Activated CD8-positive, alpha-beta T cell treated with anti-CD3 and anti-CD28 coated beads for 36 hours (primary cell): ENCODE measurements at regions not wholly inside any gene's neighbourhood (a gene's known extent, or its start where the extent isn't known, plus 50 kb on each side); places are given as distances from the start of the nearest gene placed in this dataset.

Experiments used
- ATAC-seq: fragments of 200-7000 bp; cut with Tn5 transposase; one replicate; pipeline ENCODE4 v1.10.0; 2021; ENCODE audit warnings: mild to moderate bottlenecking, moderate library complexity
- CTCF ChIA-PET: fragments of 350-600 bp; sonication (Branson Sonifier 250); formaldehyde crosslinking; loops from one replicate; lab custom pipeline; 2021; ENCODE audit warnings: antibody characterized with exemption; lab: Charles Lee
- POLR2A ChIA-PET: fragments of 350-600 bp; sonication (Branson Sonifier 250); formaldehyde crosslinking; loops from one replicate; lab custom pipeline; 2021; ENCODE audit warnings: antibody characterized with exemption; lab: Charles Lee
- DNase-seq: peaks from one replicate; pipeline ENCODE4 v3.0.0-alpha.2; 2020
- H3K27ac Mint-ChIP-seq: one replicate; pipeline ENCODE4 v1.8.0; 2021; ENCODE audit warnings: mild to moderate bottlenecking, mixed read lengths
- H3K27me3 Mint-ChIP-seq: one replicate; pipeline ENCODE4 v1.8.0; 2021; ENCODE audit warnings: mixed read lengths
- H3K36me3 Mint-ChIP-seq: one replicate; pipeline ENCODE4 v1.8.0; 2021; ENCODE audit warnings: low read depth, mixed read lengths
- H3K4me1 Mint-ChIP-seq: one replicate; pipeline ENCODE4 v1.8.0; 2021; ENCODE audit warnings: low read depth, mixed read lengths
- H3K4me3 Mint-ChIP-seq: one replicate; pipeline ENCODE4 v1.8.0; 2021; ENCODE audit warnings: mild to moderate bottlenecking, moderate library complexity, mixed read lengths
- H3K9me3 Mint-ChIP-seq: one replicate; pipeline ENCODE4 v1.8.0; 2021; ENCODE audit warnings: mixed read lengths
- CTCF ChIP-seq: fragments of 200-600 bp; IDR thresholded peaks from one replicate; pipeline ENCODE4 v1.8.0; 2022; ENCODE audit warnings: antibody characterized with exemption, mild to moderate bottlenecking
- intact Hi-C: fragments of 100-400 bp; cut with micrococcal nuclease; formaldehyde crosslinking; loops from one replicate; pipeline ENCODE4 v1.10.0; 2022

GRCh38 chr9:80615964-80616363 is 1044.2 kb downstream of the TLE4 start:
- no peak for ATAC-seq
- Mint-ChIP-seq H3K9me3 (no peaks in the 10 kb centered on the region), H3K36me3 (no peaks in the 10 kb centered on the region), H3K4me1 (no peaks in the 10 kb centered on the region), H3K4me3 (no peak overlapping the region), H3K27me3 (no peaks in the 10 kb centered on the region), H3K27ac (no peak overlapping the region)
- POLR2A ChIA-PET, result no interaction called here
- no peak for TF ChIP-seq CTCF
- no peak for DNase-seq
- intact Hi-C loops, result no loop called here
- CTCF ChIA-PET, result no interaction called here

DNA sequence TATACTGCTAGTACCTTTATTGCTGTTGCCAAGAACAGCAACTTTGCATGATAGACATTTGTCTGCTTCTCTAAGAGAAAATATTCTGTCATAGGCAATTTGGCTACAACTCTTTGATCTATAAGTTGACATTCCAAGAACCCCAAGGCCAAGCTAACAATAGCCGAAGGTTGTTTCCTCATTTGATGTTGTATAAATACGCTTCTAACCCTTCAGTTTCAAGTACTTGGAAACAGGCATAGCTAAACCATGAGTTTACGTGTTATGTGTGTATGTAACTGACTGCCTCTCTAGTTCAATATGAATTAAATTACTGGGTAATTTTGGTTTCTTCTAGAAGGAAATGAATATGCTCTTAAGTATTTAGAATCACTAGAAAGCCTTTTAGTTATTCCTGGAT is 1034.0 kb downstream of the TLE4 start:
- intact Hi-C loops, result no loop called here
- DNase-seq (no peak), ATAC-seq (no peak)
- Mint-ChIP-seq H3K36me3 (no peaks in the 10 kb centered on the region), H3K27ac (no peak overlapping the region), H3K4me1 (no peaks in the 10 kb centered on the region), H3K9me3 (peaks cover 3% of the 10 kb centered on the region), H3K27me3 (no peaks in the 10 kb centered on the region), H3K4me3 (no peak overlapping the region)
- CTCF ChIA-PET, result no interaction called here
- TF ChIP-seq CTCF, result no peak
- POLR2A ChIA-PET, result no interaction called here

GRCh38 chr9:80605129-80605528 is 1033.4 kb downstream of the TLE4 start:
- no peak for ATAC-seq
- Mint-ChIP-seq H3K9me3 (peaks cover 4% of the 10 kb centered on the region), H3K36me3 (no peaks in the 10 kb centered on the region), H3K27me3 (no peaks in the 10 kb centered on the region), H3K4me1 (no peaks in the 10 kb centered on the region), H3K4me3 (no peak overlapping the region), H3K27ac (no peak overlapping the region)
- ChIA-PET CTCF (no interaction called here), POLR2A (no interaction called here)
- TF ChIP-seq CTCF, result no peak
- no peak for DNase-seq
- intact Hi-C loops, result no loop called here

DNA sequence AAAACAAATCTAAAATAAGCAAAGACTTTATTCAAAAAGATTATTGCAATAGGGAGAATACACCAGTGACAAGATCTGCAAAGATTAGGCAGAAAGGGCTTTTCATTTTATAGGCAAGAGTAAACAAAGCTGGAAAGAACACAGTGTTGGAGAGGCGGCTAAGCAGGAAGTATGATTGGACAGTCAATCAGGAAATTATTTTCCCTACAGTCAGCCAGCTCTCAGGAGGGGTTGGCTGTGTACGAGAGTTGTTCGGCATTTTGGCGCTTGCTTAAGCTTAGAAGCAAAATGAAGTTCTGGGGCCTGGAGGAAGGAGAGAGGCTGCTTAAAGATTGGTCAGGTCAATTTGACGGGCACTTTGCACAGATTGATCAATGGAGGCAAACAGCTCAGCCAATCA is 1030.5 kb downstream of the TLE4 start:
- POLR2A ChIA-PET, result no interaction called here
- intact Hi-C loops, result no loop called here
- no peak overlapping the region for H3K27ac Mint-ChIP-seq
- DNase-seq (no peak), ATAC-seq (no peak)
- peaks cover 4% of the 10 kb centered on the region for H3K9me3 Mint-ChIP-seq
- CTCF ChIA-PET, result no interaction called here
- no peaks in the 10 kb centered on the region for H3K4me1 Mint-ChIP-seq
- H3K36me3 Mint-ChIP-seq, result no peaks in the 10 kb centered on the region
- no peak overlapping the region for H3K4me3 Mint-ChIP-seq
- no peaks in the 10 kb centered on the region for H3K27me3 Mint-ChIP-seq
- no peak for TF ChIP-seq CTCF

DNA sequence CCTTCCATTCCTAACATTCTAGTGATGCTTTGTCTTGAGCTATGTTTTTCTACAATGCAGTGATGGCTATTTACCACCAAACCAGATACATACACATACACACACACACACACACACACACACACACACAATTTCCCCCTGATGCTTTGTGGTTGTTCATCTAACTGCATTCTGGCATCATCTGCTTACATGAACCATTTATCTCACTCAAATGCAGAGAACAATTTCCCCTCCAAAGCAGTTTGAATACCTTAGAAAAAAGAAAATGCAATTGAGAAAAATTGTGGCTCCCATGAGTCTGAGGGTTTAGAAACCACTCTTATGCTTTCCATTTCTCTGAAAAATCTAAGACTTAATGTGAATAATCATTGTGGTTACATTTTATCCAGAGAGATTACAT is 1024.8 kb downstream of the TLE4 start:
- no peak for ATAC-seq
- POLR2A ChIA-PET, result no interaction called here
- no peak overlapping the region for H3K4me3 Mint-ChIP-seq
- no peak overlapping the region for H3K27ac Mint-ChIP-seq
- intact Hi-C loops, result no loop called here
- no peaks in the 10 kb centered on the region for H3K4me1 Mint-ChIP-seq
- CTCF ChIA-PET, result no interaction called here
- H3K27me3 Mint-ChIP-seq, result no peaks in the 10 kb centered on the region
- TF ChIP-seq CTCF, result no peak
- DNase-seq, result no peak
- peaks cover 3% of the 10 kb centered on the region for H3K9me3 Mint-ChIP-seq
- no peaks in the 10 kb centered on the region for H3K36me3 Mint-ChIP-seq
